ENCODE measurements at regions not wholly inside any gene's neighbourhood (a gene's known extent, or its start where the extent isn't known, plus 50 kb on each side); places are given as distances from the start of the nearest gene placed in this dataset.

GRCh38 chr9:38301376-38302106, 91.0 kb upstream of the ALDH1B1 start:
- no peak for DNase-seq (ENCODE audit: low spot score)
- no peak overlapping the region for H3K27ac ChIP-seq (ENCODE audit: low read depth in 1 of 2, low read length in 2 of 2)
- H3K9ac ChIP-seq (ENCODE audit: low read depth in 1 of 2, low read length in 2 of 2) = no peak overlapping the region
- H3K4me1 ChIP-seq (ENCODE audit: control insufficient read depth in 4 of 4, insufficient read depth in 4 of 4, low read length in 3 of 4) = no peaks in the 10 kb centered on the region
- no peak overlapping the region for H3K4me3 ChIP-seq (ENCODE audit: low read depth in 1 of 3, low read length in 3 of 3)
- no peak for TF ChIP-seq ATF3 (IDR thresholded peaks at IDR 0.05)
- TF ChIP-seq NR2F2 (IDR thresholded peaks at IDR 0.05) = no peak
- TF ChIP-seq TAF1 (conservative IDR thresholded peaks at IDR 0.05) = no peak
- TF ChIP-seq FOXA1 (IDR thresholded peaks at IDR 0.05) = no peak
- no peak for TF ChIP-seq CTCF (IDR thresholded peaks at IDR 0.05; ENCODE audit: low read depth, low read length, missing input control)
- no peak for TF ChIP-seq YY1 (IDR thresholded peaks at IDR 0.05)
- TF ChIP-seq ZBTB33 (IDR thresholded peaks at IDR 0.05) = no peak
- no peak for TF ChIP-seq REST (IDR thresholded peaks at IDR 0.05)
- no peak for TF ChIP-seq EGR1 (IDR thresholded peaks at IDR 0.05; ENCODE audit: low read depth in 2 of 2)
- TF ChIP-seq GABPA (IDR thresholded peaks at IDR 0.05 in 1 of 2, conservative IDR thresholded peaks at IDR 0.05 in 1 of 2) = no peak
- no peak for TF ChIP-seq SP1 (IDR thresholded peaks at IDR 0.05)
- TF ChIP-seq FOXA2 (IDR thresholded peaks at IDR 0.05) = no peak
- no peak for TF ChIP-seq RXRA (IDR thresholded peaks at IDR 0.05)
- no peak for TF ChIP-seq MAX (IDR thresholded peaks at IDR 0.05)
- no peak for TF ChIP-seq JUND (IDR thresholded peaks at IDR 0.05)
- TF ChIP-seq RAD21 (IDR thresholded peaks at IDR 0.05) = no peak
- no peak for TF ChIP-seq HNF4A (conservative IDR thresholded peaks at IDR 0.05)
- no peak for TF ChIP-seq HNF4G (IDR thresholded peaks at IDR 0.05)
- H3K27me3 ChIP-seq (ENCODE audit: control insufficient read depth in 4 of 4, insufficient read depth in 4 of 4, low read length in 3 of 4) = no peaks in the 10 kb centered on the region
- WGBS = 92% methylated on average over 7 of the region's 7 CpGs
- H3K36me3 ChIP-seq (ENCODE audit: control insufficient read depth in 4 of 4, insufficient read depth in 3 of 4, low read depth in 1 of 4, low read length in 3 of 4) = no peaks in the 10 kb centered on the region
- no peaks in the 10 kb centered on the region for H3K9me3 ChIP-seq (ENCODE audit: control insufficient read depth in 4 of 4, low read length in 3 of 4)

Data from liver (tissue), 8 donors.